ENCODE measurements at regions not wholly inside any gene's neighbourhood (a gene's known extent, or its start where the extent isn't known, plus 50 kb on each side); places are given as distances from the start of the nearest gene placed in this dataset.

DNA sequence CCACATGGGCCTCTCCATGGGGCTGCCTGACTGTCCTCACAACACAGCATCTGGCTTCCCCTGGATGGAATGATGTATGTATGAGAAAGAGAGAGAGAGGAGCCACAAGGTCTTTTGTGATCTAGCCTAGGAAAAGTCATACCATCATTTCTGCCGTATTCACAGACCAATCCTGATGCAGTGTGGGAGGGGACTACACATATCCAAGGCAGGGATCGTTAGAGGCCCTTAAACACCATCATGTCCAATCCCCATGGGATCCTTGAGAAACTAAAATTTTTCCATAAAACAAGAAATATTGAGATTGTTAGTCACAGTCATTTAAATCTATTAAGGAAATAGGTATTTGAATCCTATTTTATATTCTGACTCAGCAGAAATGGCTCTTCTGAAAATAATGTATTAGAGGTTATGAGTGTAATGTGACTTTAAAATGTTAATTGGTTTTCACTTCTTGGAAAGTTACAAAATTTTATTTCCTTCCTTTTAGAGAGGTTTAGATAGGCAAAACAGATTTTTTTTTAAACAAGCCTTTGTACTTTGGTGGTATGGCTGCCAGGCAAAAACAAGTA is 65.1 kb upstream of the TSC22D2 start:
- TF ChIP-seq POLR2A (IDR thresholded peaks at IDR 0.05; ENCODE audit: low read depth, low read length): no peak
- TF ChIP-seq, protein P1, sequence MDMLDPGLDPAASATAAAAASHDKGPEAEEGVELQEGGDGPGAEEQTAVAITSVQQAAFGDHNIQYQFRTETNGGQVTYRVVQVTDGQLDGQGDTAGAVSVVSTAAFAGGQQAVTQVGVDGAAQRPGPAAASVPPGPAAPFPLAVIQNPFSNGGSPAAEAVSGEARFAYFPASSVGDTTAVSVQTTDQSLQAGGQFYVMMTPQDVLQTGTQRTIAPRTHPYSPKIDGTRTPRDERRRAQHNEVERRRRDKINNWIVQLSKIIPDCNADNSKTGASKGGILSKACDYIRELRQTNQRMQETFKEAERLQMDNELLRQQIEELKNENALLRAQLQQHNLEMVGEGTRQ (IDR thresholded peaks at IDR 0.05; ENCODE audit: low read depth, low read length): no peak
- TF ChIP-seq, protein P2, sequence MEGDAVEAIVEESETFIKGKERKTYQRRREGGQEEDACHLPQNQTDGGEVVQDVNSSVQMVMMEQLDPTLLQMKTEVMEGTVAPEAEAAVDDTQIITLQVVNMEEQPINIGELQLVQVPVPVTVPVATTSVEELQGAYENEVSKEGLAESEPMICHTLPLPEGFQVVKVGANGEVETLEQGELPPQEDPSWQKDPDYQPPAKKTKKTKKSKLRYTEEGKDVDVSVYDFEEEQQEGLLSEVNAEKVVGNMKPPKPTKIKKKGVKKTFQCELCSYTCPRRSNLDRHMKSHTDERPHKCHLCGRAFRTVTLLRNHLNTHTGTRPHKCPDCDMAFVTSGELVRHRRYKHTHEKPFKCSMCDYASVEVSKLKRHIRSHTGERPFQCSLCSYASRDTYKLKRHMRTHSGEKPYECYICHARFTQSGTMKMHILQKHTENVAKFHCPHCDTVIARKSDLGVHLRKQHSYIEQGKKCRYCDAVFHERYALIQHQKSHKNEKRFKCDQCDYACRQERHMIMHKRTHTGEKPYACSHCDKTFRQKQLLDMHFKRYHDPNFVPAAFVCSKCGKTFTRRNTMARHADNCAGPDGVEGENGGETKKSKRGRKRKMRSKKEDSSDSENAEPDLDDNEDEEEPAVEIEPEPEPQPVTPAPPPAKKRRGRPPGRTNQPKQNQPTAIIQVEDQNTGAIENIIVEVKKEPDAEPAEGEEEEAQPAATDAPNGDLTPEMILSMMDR (conservative IDR thresholded peaks at IDR 0.05; ENCODE audit: low read depth, low read length): no peak
- TF ChIP-seq SMC3 (IDR thresholded peaks at IDR 0.05; ENCODE audit: low read depth, low read length): no peak
- no peak for TF ChIP-seq MAZ (IDR thresholded peaks at IDR 0.05; ENCODE audit: borderline replicate concordance, low read depth, low read length)
- no peak for TF ChIP-seq RFX5 (IDR thresholded peaks at IDR 0.05; ENCODE audit: low read depth, low read length)
- TF ChIP-seq RCOR1 (IDR thresholded peaks at IDR 0.05; ENCODE audit: insufficient replicate concordance, low read length): no peak
- no peak for TF ChIP-seq CHD1 (IDR thresholded peaks at IDR 0.05; ENCODE audit: low read depth, low read length)
- TF ChIP-seq MXI1 (IDR thresholded peaks at IDR 0.05; ENCODE audit: borderline replicate concordance, low read depth, low read length): no peak

Measured in IMR-90 (cell line).